ENCODE measurements at regions not wholly inside any gene's neighbourhood (a gene's known extent, or its start where the extent isn't known, plus 50 kb on each side); places are given as distances from the start of the nearest gene placed in this dataset.
"Not testable (repeated sequence)": the region's sequence is repeated elsewhere in the genome, so short reads cannot be mapped to it uniquely, and the experiment has no call there.

DNA sequence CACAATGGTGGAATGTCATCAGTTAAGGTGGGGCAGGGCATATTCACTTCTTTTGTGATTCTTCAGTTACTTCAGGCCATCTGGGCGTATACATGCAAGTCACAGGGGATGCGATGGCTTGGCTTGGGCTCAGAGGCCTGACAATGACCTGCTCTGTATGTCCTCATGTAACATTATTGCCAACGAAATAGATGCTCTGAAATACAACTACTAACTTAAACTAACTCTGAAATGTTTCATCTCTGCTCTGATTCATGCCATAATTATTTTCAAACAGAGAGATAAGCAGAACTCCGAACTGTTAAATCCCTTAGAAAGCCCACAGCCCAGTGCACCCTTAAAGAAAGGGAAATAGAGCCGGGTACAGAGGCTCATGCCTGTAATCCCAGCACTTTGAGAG, 832.7 kb upstream of the PRKX start:
- TF ChIP-seq, protein P1, sequence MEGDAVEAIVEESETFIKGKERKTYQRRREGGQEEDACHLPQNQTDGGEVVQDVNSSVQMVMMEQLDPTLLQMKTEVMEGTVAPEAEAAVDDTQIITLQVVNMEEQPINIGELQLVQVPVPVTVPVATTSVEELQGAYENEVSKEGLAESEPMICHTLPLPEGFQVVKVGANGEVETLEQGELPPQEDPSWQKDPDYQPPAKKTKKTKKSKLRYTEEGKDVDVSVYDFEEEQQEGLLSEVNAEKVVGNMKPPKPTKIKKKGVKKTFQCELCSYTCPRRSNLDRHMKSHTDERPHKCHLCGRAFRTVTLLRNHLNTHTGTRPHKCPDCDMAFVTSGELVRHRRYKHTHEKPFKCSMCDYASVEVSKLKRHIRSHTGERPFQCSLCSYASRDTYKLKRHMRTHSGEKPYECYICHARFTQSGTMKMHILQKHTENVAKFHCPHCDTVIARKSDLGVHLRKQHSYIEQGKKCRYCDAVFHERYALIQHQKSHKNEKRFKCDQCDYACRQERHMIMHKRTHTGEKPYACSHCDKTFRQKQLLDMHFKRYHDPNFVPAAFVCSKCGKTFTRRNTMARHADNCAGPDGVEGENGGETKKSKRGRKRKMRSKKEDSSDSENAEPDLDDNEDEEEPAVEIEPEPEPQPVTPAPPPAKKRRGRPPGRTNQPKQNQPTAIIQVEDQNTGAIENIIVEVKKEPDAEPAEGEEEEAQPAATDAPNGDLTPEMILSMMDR (conservative IDR thresholded peaks at IDR 0.05; ENCODE audit: low read depth in 2 of 2) = not testable (repeated sequence)
- TF ChIP-seq EZH2phosphoT487 (IDR thresholded peaks at IDR 0.05; ENCODE audit: unreplicated experiment) = not testable (repeated sequence)
